NCI-H1694 (cell line): ENCODE measurements at regions not wholly inside any gene's neighbourhood (a gene's known extent, or its start where the extent isn't known, plus 50 kb on each side); places are given as distances from the start of the nearest gene placed in this dataset.
"Not testable (repeated sequence)": the region's sequence is repeated elsewhere in the genome, so short reads cannot be mapped to it uniquely, and the experiment has no call there.

Experiments used
- DNase-seq: peaks from one replicate; lab custom pipeline; 2025; lab: John Stamatoyannopoulos, UW

GRCh38 chr10:3874990-3875841 lies 90.2 kb upstream of the KLF6 start:
- DNase-seq, result no peak

- not testable (repeated sequence) for DNase-seq
Observed at GRCh38 chr10:3874610-3874989, 89.6 kb upstream of the KLF6 start.

GRCh38 chr10:3873728-3874461 lies 88.9 kb upstream of the KLF6 start:
- DNase-seq, result no peak

GRCh38 chr10:3872712-3873329 lies 87.8 kb upstream of the KLF6 start:
- DNase-seq, result no peak

GRCh38 chr10:3871424-3871996 lies 86.5 kb upstream of the KLF6 start:
- no peak for DNase-seq

GRCh38 chr10:3869036-3869435 lies 84.0 kb upstream of the KLF6 start:
- no peak for DNase-seq

- DNase-seq, result no peak
Observed at GRCh38 chr10:3868271-3868664, 83.3 kb upstream of the KLF6 start.

GRCh38 chr10:3867454-3868270 lies 82.7 kb upstream of the KLF6 start:
- DNase-seq, result no peak

GRCh38 chr10:3866332-3866731 lies 81.3 kb upstream of the KLF6 start:
- no peak for DNase-seq

- no peak for DNase-seq
Observed at GRCh38 chr10:3865565-3865964, 80.6 kb upstream of the KLF6 start.

GRCh38 chr10:3861795-3862194 lies 76.8 kb upstream of the KLF6 start:
- no peak for DNase-seq

GRCh38 chr10:3858051-3858845 lies 73.2 kb upstream of the KLF6 start:
- no peak for DNase-seq

GRCh38 chr10:3857318-3857717 lies 72.3 kb upstream of the KLF6 start:
- no peak for DNase-seq

- DNase-seq, result no peak
Observed at GRCh38 chr10:3856593-3856992, 71.6 kb upstream of the KLF6 start.

GRCh38 chr10:3853547-3854303 lies 68.7 kb upstream of the KLF6 start:
- DNase-seq, result no peak

GRCh38 chr10:3853016-3853415 lies 68.0 kb upstream of the KLF6 start:
- no peak for DNase-seq

GRCh38 chr10:3852147-3852904 lies 67.3 kb upstream of the KLF6 start:
- DNase-seq, result no peak

- DNase-seq, result no peak
Observed at GRCh38 chr10:3850999-3851937, 66.3 kb upstream of the KLF6 start.
